H1 (cell line): ENCODE measurements at regions not wholly inside any gene's neighbourhood (a gene's known extent, or its start where the extent isn't known, plus 50 kb on each side); places are given as distances from the start of the nearest gene placed in this dataset.

ENCODE experiments used
- ASH2L ChIP-seq: fragments of 200-600, 300-600 bp; sonication (generic); IDR thresholded peaks from one replicate; pipeline ENCODE4 v1.7.1; 2017; ENCODE audit warnings: low read length
- ATF2 ChIP-seq: IDR thresholded peaks from 2 replicates; pipeline ENCODE4 v1.6.1; 2012; ENCODE audit warnings: low read length, inconsistent platforms
- CEBPB ChIP-seq: IDR thresholded peaks from 2 replicates; pipeline ENCODE4 v1.6.1; 2012; ENCODE audit warnings: low read depth, low read length
- CHD7 ChIP-seq: fragments of 300-600 bp; sonication (generic); IDR thresholded peaks from 2 replicates; pipeline ENCODE4 v1.7.1; 2012; ENCODE audit warnings: low read length, moderate library complexity, mild to moderate bottlenecking, inconsistent platforms; ENCODE audit not compliant: insufficient replicate concordance
- FOSL1 ChIP-seq: IDR thresholded peaks from 2 replicates; pipeline ENCODE4 v1.6.1; 2011; ENCODE audit warnings: mild to moderate bottlenecking, low read depth, low read length, moderate library complexity; ENCODE audit not compliant: insufficient read depth
- KDM1A ChIP-seq: fragments of 200-600, 300-600 bp; sonication (generic); IDR thresholded peaks from 2 replicates; pipeline ENCODE4 v1.7.1; 2016; ENCODE audit warnings: mild to moderate bottlenecking, low read length, borderline replicate concordance
- KDM4A ChIP-seq: IDR thresholded peaks from one replicate; pipeline ENCODE4 v1.7.1; 2012; ENCODE audit warnings: low read depth, mild to moderate bottlenecking, moderate library complexity, low read length, inconsistent platforms; ENCODE audit not compliant: severe bottlenecking
- NANOG ChIP-seq: IDR thresholded peaks from 2 replicates; pipeline ENCODE4 v1.6.1; 2011; ENCODE audit warnings: low read length, low read depth, mild to moderate bottlenecking, inconsistent platforms; ENCODE audit not compliant: insufficient read depth, poor library complexity, severe bottlenecking
- SP4 ChIP-seq: IDR thresholded peaks from 2 replicates; pipeline ENCODE4 v1.6.1; 2012; ENCODE audit warnings: low read length, inconsistent platforms
- TCF12 ChIP-seq: IDR thresholded peaks from 2 replicates; pipeline ENCODE4 v1.6.1; 2011; ENCODE audit warnings: low read depth, mild to moderate bottlenecking, low read length
- TEAD4 ChIP-seq: IDR thresholded peaks from 2 replicates; pipeline ENCODE4 v1.6.1; 2012; ENCODE audit warnings: low read depth, low read length, inconsistent platforms, mixed read lengths

- TF ChIP-seq CHD7, result no peak
- TF ChIP-seq KDM4A, result no peak
- no peak for TF ChIP-seq ASH2L
- no peak for TF ChIP-seq SP4
- TF ChIP-seq TEAD4, result peak; percentile 94
- TF ChIP-seq CEBPB, result no peak
- no peak for TF ChIP-seq FOSL1
- TF ChIP-seq ATF2, result no peak
- no peak for TF ChIP-seq TCF12
- TF ChIP-seq KDM1A, result no peak
- no peak for TF ChIP-seq NANOG
Observed at GRCh38 chr5:118060833-118061232, 927.5 kb downstream of the DTWD2 start (continued).
